Ectodermal cell (in vitro differentiated cells): ENCODE measurements at regions not wholly inside any gene's neighbourhood (a gene's known extent, or its start where the extent isn't known, plus 50 kb on each side); places are given as distances from the start of the nearest gene placed in this dataset.

ENCODE experiments used
- H3K27ac ChIP-seq: 2 replicates; pipeline ENCODE4 v1.7.0; 2013; ENCODE audit warnings: mild to moderate bottlenecking, low read depth, low read length; ENCODE audit not compliant: insufficient read depth, poor library complexity, severe bottlenecking
- H3K27me3 ChIP-seq: 2 replicates; pipeline ENCODE4 v1.7.0; 2013; ENCODE audit warnings: mild to moderate bottlenecking, low read length; ENCODE audit not compliant: insufficient read depth, control insufficient read depth, poor library complexity, severe bottlenecking
- H3K36me3 ChIP-seq: one replicate; pipeline ENCODE4 v1.7.0; 2013; ENCODE audit warnings: low read length; ENCODE audit not compliant: control insufficient read depth, insufficient read depth
- H3K4me1 ChIP-seq: one replicate; pipeline ENCODE4 v1.7.0; 2013; ENCODE audit warnings: low read length; ENCODE audit not compliant: control insufficient read depth, insufficient read depth
- H3K4me3 ChIP-seq: 2 replicates; pipeline ENCODE4 v1.7.0; 2013; ENCODE audit warnings: low read depth, low read length, control low read depth; ENCODE audit not compliant: insufficient read depth
- H3K9me3 ChIP-seq: 2 replicates; pipeline ENCODE4 v1.7.0; 2013; ENCODE audit warnings: mild to moderate bottlenecking, low read length, moderate library complexity; ENCODE audit not compliant: control insufficient read depth
- WGBS, 2 experiments: methylation state at CpG; one replicate each; pipeline ENCODE4 v1.1.7; 2013; ENCODE audit warnings: missing lambda C conversion rate in 2 of 2; 5-methylcytosine and 5-hydroxymethylcytosine counted together

DNA sequence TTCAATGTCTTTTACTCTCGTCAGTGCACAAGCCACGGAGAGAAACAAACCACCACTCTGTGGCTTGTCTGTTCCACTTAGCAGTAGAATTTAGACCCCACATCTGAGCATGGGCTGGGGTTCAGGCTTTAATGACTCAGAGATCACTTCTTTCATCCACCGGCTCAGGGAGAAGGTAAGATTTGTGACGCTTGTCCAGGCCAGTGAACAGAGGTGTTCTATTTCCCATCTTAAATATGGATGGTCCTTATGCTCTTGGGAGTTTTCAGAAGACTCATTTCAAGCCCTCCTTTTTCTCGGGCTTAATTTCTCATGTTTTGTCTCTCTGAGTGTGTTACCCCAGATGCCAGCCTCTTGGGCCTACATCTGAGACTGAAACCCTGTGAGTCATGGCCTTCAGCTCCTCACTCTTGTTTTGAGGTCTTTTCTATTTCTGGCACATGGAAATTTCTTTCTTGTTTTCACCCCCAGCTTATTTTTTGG lies 127.4 kb upstream of the SFRP2 start:
- Histone ChIP-seq H3K36me3 (no peaks in the 10 kb centered on the region), H3K9me3 (no peaks in the 10 kb centered on the region), H3K27me3 (no peaks in the 10 kb centered on the region), H3K4me3 (no peak overlapping the region), H3K27ac (no peak overlapping the region), H3K4me1 (no peaks in the 10 kb centered on the region)
- WGBS, 2 experiments: 94 to 95% methylated on average over 5 of the region's 5 CpGs

DNA sequence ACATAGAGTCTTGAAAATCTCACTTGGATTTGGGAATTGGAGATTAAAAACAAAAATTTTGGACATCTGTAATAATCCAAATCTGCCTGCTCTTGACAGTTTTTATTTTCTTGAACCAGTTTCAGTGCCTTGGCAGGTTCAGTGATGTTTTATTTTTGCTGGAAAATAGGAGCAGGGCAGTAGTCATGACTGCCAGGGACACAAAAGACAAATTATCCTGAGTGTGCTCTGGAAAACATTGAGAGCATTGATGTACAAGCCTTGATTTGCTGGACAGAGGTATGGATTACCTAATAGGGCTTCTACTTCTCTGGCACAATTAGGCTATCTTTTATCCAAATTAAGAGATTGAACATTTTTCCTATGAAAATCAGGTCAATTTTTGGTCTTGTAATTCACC lies 123.4 kb upstream of the SFRP2 start:
- Histone ChIP-seq H3K4me1 (no peaks in the 10 kb centered on the region), H3K9me3 (no peaks in the 10 kb centered on the region), H3K27ac (no peak overlapping the region), H3K4me3 (no peak overlapping the region), H3K36me3 (no peaks in the 10 kb centered on the region), H3K27me3 (no peaks in the 10 kb centered on the region)

DNA sequence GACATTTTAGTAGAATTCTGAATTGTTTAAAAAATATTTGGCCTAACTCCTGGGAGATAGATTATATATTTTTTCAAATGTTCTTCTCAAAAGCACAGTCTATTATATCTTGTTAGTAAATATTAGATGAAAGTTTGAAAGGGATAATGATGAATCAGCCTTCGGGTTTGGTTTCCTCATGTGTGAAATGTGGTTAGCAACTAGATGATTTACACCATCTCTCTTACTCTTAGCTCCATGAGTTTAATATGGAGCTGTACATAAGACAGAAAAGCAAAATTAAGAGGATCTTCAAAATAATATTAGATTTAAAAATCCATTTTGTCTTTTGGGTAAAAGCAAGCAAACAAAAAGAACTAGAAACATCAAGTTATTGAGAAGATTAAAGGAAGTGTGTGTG lies 120.8 kb upstream of the SFRP2 start:
- WGBS, 2 experiments: no CpG with 5 or more reads among the region's 1 CpG
- no peaks in the 10 kb centered on the region for H3K27me3 ChIP-seq
- H3K9me3 ChIP-seq: no peaks in the 10 kb centered on the region
- H3K4me3 ChIP-seq: no peak overlapping the region
- no peaks in the 10 kb centered on the region for H3K4me1 ChIP-seq
- no peak overlapping the region for H3K27ac ChIP-seq
- H3K36me3 ChIP-seq: no peaks in the 10 kb centered on the region

- Histone ChIP-seq H3K4me3 (no peak overlapping the region), H3K4me1 (no peaks in the 10 kb centered on the region), H3K27ac (no peak overlapping the region), H3K9me3 (no peaks in the 10 kb centered on the region), H3K36me3 (no peaks in the 10 kb centered on the region), H3K27me3 (no peaks in the 10 kb centered on the region)
These were observed 117.3 kb upstream of the SFRP2 start for GRCh38 chr4:153906231-153906630.

DNA sequence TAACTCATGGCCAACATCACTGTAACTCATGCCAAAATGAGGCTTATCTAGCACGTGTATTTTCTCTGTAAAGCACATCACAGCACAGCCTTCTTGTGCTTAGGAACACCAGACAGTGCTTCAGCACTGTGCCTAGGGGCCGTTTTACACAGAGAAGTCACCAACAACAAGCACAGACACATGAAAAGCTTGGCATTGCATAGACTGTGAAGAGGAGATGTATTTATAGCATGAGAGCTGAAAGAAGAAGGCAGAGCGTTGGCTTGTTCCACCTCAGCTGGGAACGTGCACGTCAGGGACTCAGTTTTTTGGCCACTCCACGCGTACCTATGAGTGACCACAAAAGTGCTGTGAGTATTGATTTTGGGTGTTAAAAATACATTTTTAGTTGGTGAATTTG lies 116.3 kb upstream of the SFRP2 start:
- Histone ChIP-seq H3K4me3 (no peak overlapping the region), H3K36me3 (no peaks in the 10 kb centered on the region), H3K9me3 (no peaks in the 10 kb centered on the region), H3K27ac (no peak overlapping the region), H3K27me3 (no peaks in the 10 kb centered on the region), H3K4me1 (no peaks in the 10 kb centered on the region)
- WGBS, 2 experiments: 95% methylated on average over 7 of the region's 7 CpGs

DNA sequence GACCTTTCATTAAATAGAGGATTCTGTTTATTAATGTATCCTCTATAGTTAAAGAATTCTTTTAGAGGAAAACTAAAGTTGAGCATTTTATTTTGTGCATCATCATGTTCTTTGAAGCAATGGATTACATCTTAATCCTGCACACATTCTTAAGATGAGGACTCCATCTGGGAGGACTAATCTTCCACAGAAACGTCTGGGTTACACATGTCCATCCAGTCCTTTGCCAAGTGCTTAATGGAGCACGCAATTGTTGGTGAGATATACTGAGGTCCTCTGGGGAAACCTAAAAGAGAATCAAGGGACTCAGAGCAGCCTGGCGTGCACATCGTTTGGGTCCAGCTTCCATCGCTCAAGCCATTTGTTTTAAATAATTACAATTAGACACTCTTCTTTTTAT lies 115.1 kb upstream of the SFRP2 start:
- H3K9me3 ChIP-seq: no peaks in the 10 kb centered on the region
- WGBS, 2 experiments: 92 to 97% methylated on average over 2 to 4 of the region's 5 CpGs
- H3K27me3 ChIP-seq: no peaks in the 10 kb centered on the region
- no peaks in the 10 kb centered on the region for H3K4me1 ChIP-seq
- no peak overlapping the region for H3K4me3 ChIP-seq
- H3K27ac ChIP-seq: no peak overlapping the region
- H3K36me3 ChIP-seq: no peaks in the 10 kb centered on the region

- Histone ChIP-seq H3K27me3 (no peaks in the 10 kb centered on the region), H3K27ac (no peak overlapping the region), H3K4me3 (no peak overlapping the region), H3K9me3 (no peaks in the 10 kb centered on the region), H3K4me1 (no peaks in the 10 kb centered on the region), H3K36me3 (no peaks in the 10 kb centered on the region)
- WGBS, 2 experiments: 92 to 96% methylated on average over 2 of the region's 2 CpGs
These were observed 112.3 kb upstream of the SFRP2 start for GRCh38 chr4:153901220-153901619.

DNA sequence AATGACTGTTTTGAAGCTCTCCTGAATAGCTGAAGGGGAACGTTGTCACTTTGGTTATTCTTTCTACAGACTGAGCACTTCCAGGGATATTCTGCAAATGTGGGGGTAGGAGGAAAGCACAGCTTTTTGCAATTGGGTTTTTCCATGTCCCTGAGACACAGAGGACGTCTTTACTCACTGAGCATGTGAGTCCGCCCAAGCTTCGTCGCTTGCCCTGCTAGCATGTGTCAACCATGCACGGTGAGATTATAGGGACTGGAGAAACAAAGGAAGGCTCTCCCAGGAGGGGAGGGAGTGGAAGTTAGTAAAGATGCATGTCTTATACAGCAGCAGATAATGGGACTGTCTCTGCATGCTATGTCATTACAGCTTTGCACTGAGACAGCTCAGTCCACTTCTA lies 111.5 kb upstream of the SFRP2 start:
- H3K27me3 ChIP-seq: no peaks in the 10 kb centered on the region
- 86% methylated on average over 6 of the region's 6 CpGs for WGBS, 2 experiments

GRCh38 chr4:153890761-153891160 lies 101.9 kb upstream of the SFRP2 start:
- H3K9me3 ChIP-seq: no peaks in the 10 kb centered on the region
- H3K27ac ChIP-seq: no peak overlapping the region
- H3K4me1 ChIP-seq: no peaks in the 10 kb centered on the region
- WGBS, 2 experiments: 95 to 96% methylated on average over 4 of the region's 4 CpGs
- no peaks in the 10 kb centered on the region for H3K36me3 ChIP-seq
- no peak overlapping the region for H3K4me3 ChIP-seq
- H3K27me3 ChIP-seq: no peaks in the 10 kb centered on the region

More for the DNA sequence above, 111.5 kb upstream of the SFRP2 start:
- Histone ChIP-seq H3K27ac (no peak overlapping the region), H3K36me3 (no peaks in the 10 kb centered on the region), H3K4me1 (no peaks in the 10 kb centered on the region), H3K4me3 (no peak overlapping the region), H3K9me3 (no peaks in the 10 kb centered on the region)

DNA sequence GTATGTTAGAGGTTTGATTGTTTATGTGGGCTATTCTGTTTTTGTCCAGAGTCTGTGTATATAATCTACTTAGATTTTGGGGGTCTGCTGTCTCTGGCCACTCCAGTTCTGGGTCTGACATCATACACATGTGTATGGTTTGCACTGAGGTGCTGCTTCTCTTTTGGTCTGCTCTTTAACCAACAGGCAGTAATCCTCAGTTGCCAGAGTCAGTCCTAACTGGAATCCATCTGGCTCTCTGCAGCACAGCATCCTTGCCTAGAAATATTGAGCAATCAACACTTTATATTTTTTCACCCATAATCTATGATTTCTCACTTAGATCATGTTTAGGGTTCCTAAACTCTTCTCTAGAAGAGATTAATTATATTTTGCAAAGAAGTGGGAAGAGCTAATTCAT lies 98.3 kb upstream of the SFRP2 start:
- H3K27me3 ChIP-seq: no peaks in the 10 kb centered on the region
- no peaks in the 10 kb centered on the region for H3K9me3 ChIP-seq
- H3K36me3 ChIP-seq: no peaks in the 10 kb centered on the region
- no peaks in the 10 kb centered on the region for H3K4me1 ChIP-seq
- H3K4me3 ChIP-seq: no peak overlapping the region
- no peak overlapping the region for H3K27ac ChIP-seq

DNA sequence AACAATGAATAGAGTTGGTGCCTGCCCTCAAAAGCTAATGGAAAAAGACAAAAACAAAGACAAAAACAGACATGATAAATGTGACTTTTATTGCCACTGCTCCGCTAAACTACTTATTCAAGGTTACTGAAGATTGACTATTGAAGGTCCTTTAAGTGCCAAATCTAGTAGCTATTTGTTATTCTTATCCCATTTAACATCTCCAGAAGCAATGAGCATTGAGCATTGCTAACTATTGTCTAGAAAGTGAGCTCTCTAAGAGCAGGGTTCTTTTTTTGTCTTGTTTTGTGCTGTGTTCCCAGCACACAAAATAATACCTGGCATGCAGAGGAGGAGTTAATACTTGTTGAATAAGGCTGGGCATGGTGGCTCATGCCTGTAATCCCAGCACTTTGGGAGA lies 95.4 kb upstream of the SFRP2 start:
- no peaks in the 10 kb centered on the region for H3K4me1 ChIP-seq
- H3K9me3 ChIP-seq: no peaks in the 10 kb centered on the region
- WGBS, 2 experiments: 100% methylated on average over 1 of the region's 1 CpG
- H3K36me3 ChIP-seq: no peaks in the 10 kb centered on the region
- H3K27me3 ChIP-seq: no peaks in the 10 kb centered on the region
- H3K4me3 ChIP-seq: no peak overlapping the region
- no peak overlapping the region for H3K27ac ChIP-seq
